GM21526 (cell line): ENCODE measurements at regions not wholly inside any gene's neighbourhood (a gene's known extent, or its start where the extent isn't known, plus 50 kb on each side); places are given as distances from the start of the nearest gene placed in this dataset.
A peak's percentile ranks its signal among the peaks of the same experiment; 100 is the strongest.
"Not testable (repeated sequence)": the region's sequence is repeated elsewhere in the genome, so short reads cannot be mapped to it uniquely, and the experiment has no call there.

Source experiments
- ATAC-seq: cut with Tn5 transposase; IDR thresholded peaks from one replicate; pipeline ENCODE4 v1.9.1; 2021; ENCODE audit warnings: moderate library complexity; ENCODE audit not compliant: unreplicated experiment, low FRiP score

GRCh38 chr18:52220062-52220591 is 119.9 kb upstream of the DCC start:
- ATAC-seq: no peak

- ATAC-seq: no peak
Observed at GRCh38 chr18:52222211-52222610, 117.8 kb upstream of the DCC start.

- no peak for ATAC-seq
Observed at GRCh38 chr18:52227536-52227935, 112.5 kb upstream of the DCC start.

GRCh38 chr18:52228166-52228565 is 111.8 kb upstream of the DCC start:
- no peak for ATAC-seq

DNA sequence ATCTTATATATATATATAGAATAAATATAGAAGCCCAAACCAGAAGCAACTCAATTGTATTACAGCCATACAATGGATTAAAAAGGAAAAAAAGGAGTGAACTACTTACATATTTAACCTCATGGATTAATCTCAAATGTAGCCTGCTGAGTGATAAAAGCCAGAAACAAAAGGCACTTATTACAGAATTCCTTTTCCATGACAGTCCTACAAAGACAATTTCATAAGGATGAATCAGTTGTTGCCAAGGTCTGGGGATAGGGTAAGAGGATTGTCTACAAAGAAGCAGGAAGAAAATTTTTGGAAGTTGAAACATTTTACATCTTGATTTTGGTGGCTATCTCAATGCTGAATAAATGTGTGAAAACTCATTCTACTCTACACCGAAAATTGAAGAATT is 103.9 kb upstream of the DCC start:
- ATAC-seq: no peak

GRCh38 chr18:52237551-52237950 is 102.4 kb upstream of the DCC start:
- ATAC-seq: no peak

DNA sequence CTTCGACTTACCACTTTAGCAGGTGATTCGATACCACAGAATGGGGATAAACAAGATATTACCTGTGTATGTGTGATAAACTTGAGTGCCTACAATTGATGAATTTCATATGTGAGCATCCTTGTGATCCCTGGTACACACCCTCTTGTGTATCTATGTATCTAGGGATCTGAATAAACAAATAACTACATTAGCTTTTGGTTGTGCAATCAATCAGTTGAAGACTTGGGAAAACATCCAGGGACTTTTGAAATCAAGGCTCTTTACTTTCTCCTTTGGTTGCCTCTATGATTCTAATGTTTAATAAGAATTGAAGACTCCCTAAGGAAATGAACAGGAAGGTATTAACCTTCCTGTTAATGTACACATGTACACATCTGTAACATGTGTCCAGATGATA is 97.3 kb upstream of the DCC start:
- ATAC-seq: no peak

DNA sequence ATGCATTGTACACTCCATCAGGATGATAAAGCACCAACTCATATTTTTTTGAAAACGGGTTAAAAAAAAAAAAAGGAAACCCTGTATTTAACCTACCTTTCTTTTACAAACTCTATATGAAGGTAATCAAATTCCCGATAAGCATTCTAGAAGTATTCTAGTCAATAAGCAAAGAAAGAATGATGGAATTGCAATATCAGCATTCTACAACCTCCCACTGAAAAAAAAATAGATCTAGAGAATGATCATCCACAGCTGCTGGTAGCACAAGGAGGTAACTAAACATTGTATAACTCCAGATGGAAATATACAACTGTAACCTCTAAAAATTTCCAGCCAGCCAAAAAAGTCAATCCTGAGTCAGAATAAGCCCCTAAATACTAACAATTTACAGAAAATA is 95.3 kb upstream of the DCC start:
- no peak for ATAC-seq

DNA sequence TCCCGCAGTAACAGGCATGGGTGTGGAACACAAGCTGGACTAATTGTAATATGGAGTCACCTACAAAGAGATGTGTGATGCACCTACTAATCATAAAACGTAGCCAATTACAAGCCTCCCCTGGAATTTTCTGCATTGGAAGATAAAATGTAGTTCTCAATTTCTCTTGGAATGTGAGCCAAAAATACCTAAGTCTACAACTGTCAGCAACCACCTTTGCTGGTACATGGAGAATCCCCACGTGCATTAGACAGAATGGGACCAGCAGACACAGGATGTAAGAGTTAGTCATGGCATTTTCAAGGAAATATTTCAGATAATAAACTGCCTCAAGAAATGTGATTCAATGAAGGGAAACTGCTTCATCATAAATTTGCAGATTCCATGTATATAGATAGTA is 85.6 kb upstream of the DCC start:
- no peak for ATAC-seq

DNA sequence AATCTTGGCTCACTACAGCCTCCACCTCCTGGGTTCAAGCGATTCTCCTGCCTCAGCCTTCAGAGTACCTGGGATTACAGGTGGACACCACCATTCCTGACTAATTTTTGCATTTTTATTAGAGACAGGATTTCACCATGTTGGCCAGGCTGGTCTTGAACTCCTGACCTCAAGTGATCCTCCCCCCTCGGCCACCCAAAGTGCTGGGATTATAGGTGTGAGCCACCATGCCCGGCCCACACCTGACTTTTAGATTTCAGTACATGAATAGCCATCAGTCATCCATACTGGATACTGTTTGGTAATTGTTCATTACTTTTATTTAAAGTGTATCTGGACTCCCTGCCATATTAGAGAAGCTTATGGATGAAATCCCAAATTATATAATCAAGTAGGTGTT is 82.6 kb upstream of the DCC start:
- ATAC-seq: not testable (repeated sequence)

DNA sequence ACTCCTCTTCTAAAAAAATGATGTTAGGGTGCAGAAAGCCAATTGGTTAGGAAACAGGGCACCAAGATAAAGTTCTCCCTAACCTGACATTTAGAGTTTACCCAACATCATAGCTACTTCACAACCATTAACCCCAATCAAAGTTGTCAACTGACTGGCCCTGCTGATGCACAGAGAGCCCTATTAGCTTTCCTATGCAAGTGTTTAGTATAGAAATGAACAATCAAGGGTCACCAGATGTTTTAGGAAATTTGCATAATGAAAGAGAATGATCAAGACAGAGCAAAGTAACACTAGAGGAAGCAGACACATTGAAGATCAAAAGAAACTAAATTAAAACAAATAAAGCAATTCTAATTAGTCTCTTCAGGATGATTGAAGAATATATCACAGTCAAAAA is 64.2 kb upstream of the DCC start:
- ATAC-seq: no peak

- no peak for ATAC-seq
Observed at GRCh38 chr18:52277785-52278184, 62.2 kb upstream of the DCC start.

DNA sequence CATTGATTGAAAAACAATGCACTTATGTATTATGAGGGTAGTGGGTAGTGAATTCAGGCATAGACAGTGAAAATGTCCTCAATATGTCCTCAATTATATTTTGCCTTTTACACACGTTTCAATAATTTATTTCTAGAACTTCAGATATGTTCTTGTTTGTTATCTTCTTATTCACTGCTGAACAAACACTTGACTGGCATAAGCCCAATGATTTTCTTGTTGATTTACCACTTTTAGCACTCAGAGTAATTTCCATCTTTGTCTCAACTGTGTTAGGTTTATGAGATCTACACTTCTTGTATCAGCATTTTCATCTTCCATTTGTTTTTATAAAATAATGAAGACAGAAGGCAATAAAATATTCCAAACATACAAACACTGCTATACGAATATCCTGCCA is 61.8 kb upstream of the DCC start:
- ATAC-seq: no peak

DNA sequence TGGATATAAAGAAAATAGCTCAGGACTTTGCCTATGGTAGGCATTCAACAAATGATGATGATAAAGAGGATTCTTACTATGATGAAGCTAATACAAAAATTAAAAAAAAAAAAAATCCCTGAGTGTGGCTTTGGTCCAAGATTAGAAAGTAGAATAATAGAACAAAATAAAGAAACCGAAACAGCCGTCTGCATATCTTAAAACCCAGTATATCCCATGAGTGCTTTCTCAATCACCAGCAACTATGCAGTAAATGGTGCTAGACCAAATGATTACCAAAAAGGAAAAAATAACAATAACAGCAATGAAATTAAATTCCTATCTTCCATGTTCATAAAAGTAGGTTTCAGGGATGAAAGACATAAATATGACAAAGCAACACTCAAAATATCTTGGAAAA is 59.3 kb upstream of the DCC start:
- ATAC-seq: no peak

DNA sequence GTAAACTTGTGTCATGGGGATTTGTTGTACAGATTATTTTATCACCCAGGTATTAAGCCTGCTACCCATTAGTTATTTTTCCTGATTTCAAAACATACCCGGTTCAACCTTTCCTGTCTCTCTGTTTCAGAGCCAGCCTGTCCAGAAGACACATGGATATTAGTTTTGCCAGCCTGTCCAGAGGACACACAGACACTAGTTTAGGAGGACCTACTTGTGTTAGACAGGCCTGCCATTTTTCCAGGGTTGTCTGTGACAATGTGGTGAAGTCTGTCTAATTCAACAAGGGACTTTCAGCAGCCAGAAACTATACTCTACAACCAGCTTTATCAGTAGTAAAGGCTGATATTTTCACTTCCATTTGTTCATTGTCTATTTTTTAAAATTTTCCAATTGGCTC is 56.1 kb upstream of the DCC start:
- no peak for ATAC-seq

DNA sequence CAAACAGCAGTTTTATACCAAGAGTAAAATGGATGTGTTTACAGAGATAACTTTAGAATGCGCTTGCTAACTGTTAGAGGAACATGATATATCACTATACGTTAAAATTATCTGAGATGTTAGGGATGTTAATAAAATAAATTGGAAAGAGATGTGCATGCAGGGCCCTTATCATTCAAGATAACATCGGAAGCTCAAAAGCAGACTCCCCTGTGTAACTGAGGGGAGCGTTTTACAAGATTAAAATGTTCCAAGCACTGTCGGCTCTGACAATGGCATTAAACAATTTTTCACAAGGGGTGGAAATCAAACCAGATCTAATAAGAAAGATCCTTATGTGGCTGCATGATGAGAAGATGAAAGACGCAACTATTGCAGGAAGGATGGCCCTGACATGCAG is 53.3 kb upstream of the DCC start:
- ATAC-seq: no peak

- ATAC-seq: no peak
Observed at GRCh38 chr18:52287151-52287550, 52.8 kb upstream of the DCC start.

DNA sequence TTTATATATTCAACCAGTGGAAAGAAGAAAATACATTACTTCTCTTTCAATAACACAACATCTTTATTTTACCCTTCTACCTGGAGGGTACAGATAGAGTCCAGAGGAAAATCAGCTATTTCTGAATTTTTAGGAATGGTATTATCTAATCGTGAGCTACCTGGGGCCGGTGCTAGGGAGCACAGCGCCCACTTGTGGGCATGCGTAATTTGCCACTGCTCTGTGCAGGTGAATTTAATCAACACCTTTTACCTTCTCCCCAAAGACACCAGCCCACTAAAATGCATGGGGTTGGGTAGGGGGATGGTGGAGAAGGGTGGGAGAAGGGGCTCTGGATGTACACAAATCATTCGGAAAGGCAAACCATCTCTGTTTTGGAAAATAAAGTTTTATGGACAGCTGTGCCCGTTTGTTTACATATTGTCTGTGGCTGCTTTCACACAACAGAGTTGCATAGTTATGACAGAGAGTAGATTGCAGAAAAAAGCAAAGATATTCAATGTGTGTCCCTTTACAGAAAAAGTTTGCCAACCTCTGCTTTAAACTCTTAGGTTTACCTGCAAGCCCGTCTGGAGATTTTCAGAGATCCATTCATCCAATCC is 51.5 kb upstream of the DCC start:
- ATAC-seq: peak; percentile 78

- ATAC-seq: no peak
Observed at GRCh38 chr18:52289392-52289791, 50.6 kb upstream of the DCC start.
